HUES6 (cell line): ENCODE measurements at regions not wholly inside any gene's neighbourhood (a gene's known extent, or its start where the extent isn't known, plus 50 kb on each side); places are given as distances from the start of the nearest gene placed in this dataset.

ENCODE experiments used
- H3K27ac ChIP-seq: 2 replicates; pipeline ENCODE4 v1.7.0; 2013; ENCODE audit warnings: low read depth, mild to moderate bottlenecking, low read length, inconsistent platforms
- H3K27me3 ChIP-seq: 2 replicates; pipeline ENCODE4 v1.6.1; 2013; ENCODE audit warnings: low read length; ENCODE audit not compliant: control insufficient read depth, insufficient read depth
- H3K36me3 ChIP-seq: 2 replicates; pipeline ENCODE4 v1.6.1; 2013; ENCODE audit warnings: low read length; ENCODE audit not compliant: control insufficient read depth, insufficient read depth
- H3K4me1 ChIP-seq: 2 replicates; pipeline ENCODE4 v1.6.1; 2013; ENCODE audit warnings: low read length; ENCODE audit not compliant: control insufficient read depth, insufficient read depth
- H3K4me3 ChIP-seq: 2 replicates; pipeline ENCODE4 v1.5.1; 2013; ENCODE audit warnings: low read depth, low read length
- H3K9ac ChIP-seq: one replicate; pipeline ENCODE4 v1.6.1; 2013; ENCODE audit warnings: mild to moderate bottlenecking, low read length
- H3K9me3 ChIP-seq: 2 replicates; pipeline ENCODE4 v1.6.1; 2013; ENCODE audit warnings: low read depth, low read length; ENCODE audit not compliant: control insufficient read depth, insufficient read depth

DNA sequence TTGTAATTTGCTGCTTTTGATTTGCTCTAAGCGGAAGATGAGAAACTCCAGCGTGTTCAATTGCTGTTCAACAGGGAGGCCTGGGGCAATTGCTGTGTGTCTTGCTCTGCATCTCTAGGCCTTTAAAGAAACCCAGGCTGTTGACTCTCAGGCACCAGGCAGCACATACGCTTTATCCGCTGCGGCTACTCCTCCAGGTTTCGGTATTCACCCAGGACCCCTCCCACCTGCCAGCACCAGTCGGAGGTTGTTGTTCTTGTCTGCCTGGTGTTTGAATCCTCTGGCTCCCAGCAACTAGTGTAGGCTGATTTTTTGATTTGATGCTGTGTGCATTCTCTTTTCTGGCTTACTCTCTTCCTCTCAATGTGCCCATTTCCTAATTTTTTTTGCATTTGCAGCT is 383.1 kb downstream of the TSN start:
- H3K9me3 ChIP-seq: no peaks in the 10 kb centered on the region
- no peaks in the 10 kb centered on the region for H3K27me3 ChIP-seq
- no peak overlapping the region for H3K9ac ChIP-seq
- H3K4me1 ChIP-seq: peaks cover 10% of the 10 kb centered on the region; the same call in 1 of the 2 replicates
- no peak overlapping the region for H3K27ac ChIP-seq
- no peaks in the 10 kb centered on the region for H3K36me3 ChIP-seq
- H3K4me3 ChIP-seq: no peak overlapping the region

DNA sequence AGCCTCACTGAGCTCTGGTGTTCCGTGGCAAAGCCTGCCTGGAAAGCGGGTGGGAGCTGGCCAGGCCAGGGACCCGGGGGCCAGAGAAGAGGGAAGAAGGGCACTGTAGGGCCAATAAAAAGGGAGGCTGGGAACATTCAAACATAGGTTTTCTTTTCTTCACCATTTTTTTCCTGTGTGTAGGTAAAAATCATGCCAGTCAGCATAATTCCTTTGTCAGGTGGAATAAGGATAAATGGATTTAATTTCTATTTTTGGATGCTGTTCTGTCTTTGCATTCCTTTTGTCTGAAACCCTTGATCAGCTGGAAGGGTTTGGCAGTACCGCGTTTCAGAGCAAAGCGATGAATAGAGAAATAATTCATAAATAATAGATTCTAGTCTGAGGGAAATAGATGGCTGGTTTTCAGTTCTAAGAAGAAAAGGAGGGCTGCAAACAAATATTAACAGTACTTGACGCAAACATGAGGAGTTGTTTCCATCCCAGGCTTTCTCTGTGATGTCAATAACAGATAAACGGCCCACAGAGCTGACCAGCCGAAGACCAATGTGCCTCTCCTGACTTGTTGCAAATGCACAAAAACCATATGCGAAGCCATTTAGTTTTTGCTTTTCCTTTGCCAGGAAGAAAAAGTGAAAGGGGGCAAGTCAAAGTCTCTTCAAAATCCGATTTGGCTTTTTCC is 384.4 kb downstream of the TSN start:
- H3K27me3 ChIP-seq: no peaks in the 10 kb centered on the region
- H3K9me3 ChIP-seq: no peaks in the 10 kb centered on the region
- H3K36me3 ChIP-seq: no peaks in the 10 kb centered on the region
- peaks cover 10% of the 10 kb centered on the region; the same call in 1 of the 2 replicates for H3K4me1 ChIP-seq
- H3K4me3 ChIP-seq: no peak overlapping the region
- H3K27ac ChIP-seq: no peak overlapping the region
- H3K9ac ChIP-seq: no peak overlapping the region

DNA sequence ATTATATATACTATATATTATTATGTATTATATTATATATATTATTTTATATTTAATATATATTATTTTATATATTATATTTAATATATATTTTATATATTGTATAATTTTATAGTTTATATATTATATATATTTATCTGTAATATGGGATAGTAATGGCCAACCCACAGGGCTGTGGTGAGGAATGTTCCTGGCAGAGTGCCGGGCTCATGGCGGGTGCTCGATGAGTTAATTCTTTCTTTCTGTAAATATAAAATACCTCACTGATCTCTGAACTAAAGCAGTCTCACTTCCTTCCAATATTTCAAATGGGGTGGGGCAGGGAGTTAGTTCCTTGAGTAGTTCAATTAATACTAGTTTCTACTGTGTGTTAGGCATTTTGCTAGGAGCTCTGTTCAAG is 389.4 kb downstream of the TSN start:
- Histone ChIP-seq H3K9ac (no peak overlapping the region), H3K27me3 (no peaks in the 10 kb centered on the region), H3K4me1 (no peaks in the 10 kb centered on the region), H3K4me3 (no peak overlapping the region), H3K27ac (no peak overlapping the region), H3K36me3 (no peaks in the 10 kb centered on the region), H3K9me3 (no peaks in the 10 kb centered on the region)

DNA sequence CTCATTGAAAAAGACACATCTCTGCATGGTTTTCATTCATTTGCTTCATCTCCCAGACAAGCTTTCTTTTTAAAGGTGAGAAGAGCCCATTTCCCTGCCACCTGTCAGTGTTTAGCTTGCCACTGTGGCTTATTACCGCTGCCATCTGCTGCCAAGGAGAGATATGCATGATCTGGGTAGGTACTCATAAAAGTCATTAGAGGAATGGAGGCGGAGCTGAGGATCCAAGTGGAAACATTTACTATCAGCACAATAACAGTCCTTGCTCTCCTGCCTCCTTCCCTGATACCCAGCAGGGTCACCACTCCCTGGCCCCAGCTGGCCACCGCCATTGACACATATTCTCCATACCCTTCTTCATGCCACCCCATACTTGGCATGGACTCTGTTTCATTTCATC is 390.4 kb downstream of the TSN start:
- Histone ChIP-seq H3K27ac (no peak overlapping the region), H3K9me3 (no peaks in the 10 kb centered on the region), H3K4me3 (no peak overlapping the region), H3K9ac (no peak overlapping the region), H3K27me3 (no peaks in the 10 kb centered on the region), H3K4me1 (no peaks in the 10 kb centered on the region), H3K36me3 (no peaks in the 10 kb centered on the region)

DNA sequence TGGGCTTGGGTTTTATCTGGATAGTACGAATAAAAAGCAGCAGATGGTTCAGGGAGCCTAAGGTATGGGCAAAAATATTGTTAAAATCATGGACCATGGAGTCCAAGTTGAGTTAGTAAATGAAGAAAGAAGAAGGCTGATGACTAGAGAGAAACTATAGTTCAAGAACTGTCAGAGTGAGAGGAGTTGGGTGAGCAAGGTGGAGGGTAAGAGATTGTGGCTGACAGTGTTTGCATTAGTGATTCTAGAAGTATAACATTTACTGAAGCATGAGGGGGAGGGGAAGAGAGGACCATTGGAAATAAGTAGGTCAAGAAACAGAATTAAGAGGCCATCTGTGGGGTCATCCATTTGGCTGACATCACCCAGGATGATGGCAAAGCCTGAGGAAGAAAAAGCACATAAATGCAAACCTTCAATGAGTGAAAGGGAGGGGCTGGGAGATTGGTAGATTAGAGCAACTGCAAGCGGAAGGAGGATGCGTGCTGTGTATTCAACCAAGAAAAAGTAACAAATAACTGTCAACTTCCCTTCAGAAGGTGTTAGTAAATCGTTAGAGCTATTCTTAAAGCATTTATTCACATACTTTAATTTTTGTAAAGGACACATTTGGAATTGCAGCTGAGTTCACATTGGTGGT is 392.8 kb downstream of the TSN start:
- Histone ChIP-seq H3K4me1 (no peaks in the 10 kb centered on the region), H3K9ac (no peak overlapping the region), H3K27me3 (no peaks in the 10 kb centered on the region)

DNA sequence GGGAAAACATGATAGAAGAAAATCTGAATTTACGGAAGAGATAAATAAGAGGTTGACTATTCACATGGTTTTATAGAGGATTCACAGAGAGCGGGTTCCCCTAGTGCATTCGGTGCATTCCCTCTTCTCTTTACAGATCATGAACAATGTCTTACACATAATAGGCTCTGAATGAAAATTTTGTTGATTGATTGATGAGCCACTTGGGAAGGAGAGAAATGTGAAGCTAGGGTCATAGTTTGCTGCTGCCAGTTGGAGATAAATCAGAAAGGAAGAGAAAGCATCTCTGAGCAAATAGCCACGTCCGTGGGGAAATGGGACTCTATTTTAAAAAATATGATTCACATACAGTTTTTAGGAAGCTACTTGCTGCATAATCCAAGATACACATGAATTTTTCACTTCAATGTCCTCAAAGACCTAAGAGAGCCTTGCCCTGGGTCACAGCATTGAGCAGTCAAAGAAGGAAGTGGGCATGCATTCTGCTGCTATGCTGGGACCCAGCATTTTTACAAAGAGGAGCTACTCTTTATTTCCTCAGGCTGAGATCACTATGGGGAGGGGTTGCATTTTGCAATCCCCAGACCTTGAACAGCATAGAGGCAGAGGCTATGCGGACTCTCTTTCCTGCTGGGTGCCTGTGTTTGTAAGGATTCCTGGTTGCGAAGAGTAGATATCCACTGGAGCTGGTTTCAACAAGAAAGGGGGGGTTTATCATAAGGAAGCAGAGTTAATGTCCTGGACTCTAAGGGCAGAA is 395.3 kb downstream of the TSN start:
- no peaks in the 10 kb centered on the region for H3K27me3 ChIP-seq
- H3K9ac ChIP-seq: no peak overlapping the region
- H3K27ac ChIP-seq: no peak overlapping the region
- no peaks in the 10 kb centered on the region for H3K36me3 ChIP-seq
- no peaks in the 10 kb centered on the region for H3K9me3 ChIP-seq
- no peak overlapping the region for H3K4me3 ChIP-seq
- peaks cover 1% of the 10 kb centered on the region; the same call in 1 of the 2 replicates for H3K4me1 ChIP-seq

More for the DNA sequence above, 392.8 kb downstream of the TSN start:
- Histone ChIP-seq H3K27ac (no peak overlapping the region), H3K9me3 (no peaks in the 10 kb centered on the region), H3K4me3 (no peak overlapping the region), H3K36me3 (no peaks in the 10 kb centered on the region)

DNA sequence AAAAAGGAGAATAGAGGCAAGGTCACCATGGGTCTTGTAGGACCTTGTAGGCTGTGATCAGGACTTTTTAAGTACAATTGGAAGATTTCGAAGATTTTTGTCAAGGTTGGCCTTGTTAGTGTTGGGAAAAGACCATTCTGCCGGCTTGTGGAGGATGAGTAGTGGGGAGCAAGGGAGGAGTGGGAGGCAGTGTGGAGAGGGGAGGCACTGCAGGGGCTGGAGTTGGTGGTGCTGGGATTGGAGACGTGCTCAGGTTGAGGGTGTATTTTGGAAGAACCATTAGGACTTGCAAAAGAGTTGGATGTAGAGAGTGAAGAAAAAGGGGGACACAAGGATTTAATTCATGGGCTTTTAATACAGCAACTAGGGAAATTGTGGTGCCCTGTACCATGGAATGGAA is 397.1 kb downstream of the TSN start:
- Histone ChIP-seq H3K4me1 (peaks cover 5% of the 10 kb centered on the region; the same call in 1 of the 2 replicates), H3K36me3 (no peaks in the 10 kb centered on the region), H3K27ac (no peak overlapping the region), H3K27me3 (no peaks in the 10 kb centered on the region), H3K9ac (no peak overlapping the region), H3K9me3 (no peaks in the 10 kb centered on the region), H3K4me3 (no peak overlapping the region)

DNA sequence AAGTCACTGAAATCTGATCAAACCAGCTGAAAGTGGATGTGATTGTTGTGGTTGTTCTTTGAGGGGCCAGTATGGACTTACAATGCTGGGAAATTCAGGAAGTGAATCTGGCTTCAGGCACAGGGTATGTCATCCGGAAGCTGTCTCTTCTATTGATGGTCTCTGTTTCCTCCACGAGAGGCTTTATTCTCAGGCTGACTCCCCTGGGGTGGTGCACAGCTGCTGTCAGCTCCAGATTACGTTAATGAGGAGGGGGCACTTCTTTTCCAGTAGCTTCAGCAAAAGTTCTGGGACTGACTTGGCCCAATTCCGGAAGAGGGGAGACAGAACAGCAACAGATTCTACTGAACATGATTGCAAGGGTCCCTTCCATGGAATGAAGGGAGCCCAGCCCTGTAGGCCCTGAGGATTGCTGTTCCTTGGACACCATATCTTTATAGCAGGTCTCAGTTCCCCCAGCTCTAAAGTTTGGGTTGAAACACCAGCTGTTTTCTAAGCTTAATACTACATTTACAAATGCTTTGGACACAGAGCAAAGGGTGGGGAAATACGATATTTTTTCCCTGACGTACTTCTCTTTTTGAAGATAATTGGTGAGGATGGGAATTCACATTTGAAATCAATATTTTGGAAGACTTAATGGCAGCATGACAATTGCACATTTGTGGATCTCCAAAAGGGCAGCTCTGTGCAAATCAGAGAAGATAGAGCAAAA is 400.9 kb downstream of the TSN start:
- Histone ChIP-seq H3K9ac (no peak overlapping the region), H3K4me3 (no peak overlapping the region), H3K4me1 (peaks cover 5% of the 10 kb centered on the region; the same call in 1 of the 2 replicates), H3K9me3 (no peaks in the 10 kb centered on the region), H3K27me3 (no peaks in the 10 kb centered on the region), H3K36me3 (no peaks in the 10 kb centered on the region), H3K27ac (no peak overlapping the region)

DNA sequence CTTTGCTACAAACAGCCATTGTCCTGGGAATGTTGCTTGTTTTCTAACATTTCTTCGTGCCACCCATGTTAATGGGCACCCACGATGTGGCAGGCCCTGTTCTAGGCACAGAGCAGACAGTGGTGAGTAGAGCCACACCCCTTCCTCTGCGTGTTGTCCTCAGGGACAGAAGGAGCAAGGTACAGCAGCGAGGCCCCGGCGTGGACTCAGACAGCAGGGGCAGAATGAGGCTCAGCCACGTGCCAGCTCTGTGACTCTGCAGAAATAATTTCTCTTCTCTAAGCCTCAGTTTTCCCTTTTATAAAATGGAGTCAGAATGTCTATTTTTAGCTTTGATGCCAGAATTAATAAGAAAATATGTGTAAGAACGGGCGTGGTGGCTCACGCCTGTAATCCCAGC is 401.7 kb downstream of the TSN start:
- Histone ChIP-seq H3K36me3 (no peaks in the 10 kb centered on the region), H3K27me3 (no peaks in the 10 kb centered on the region), H3K4me1 (peaks cover 5% of the 10 kb centered on the region; the same call in 1 of the 2 replicates), H3K9ac (no peak overlapping the region), H3K4me3 (no peak overlapping the region), H3K27ac (no peak overlapping the region), H3K9me3 (no peaks in the 10 kb centered on the region)

DNA sequence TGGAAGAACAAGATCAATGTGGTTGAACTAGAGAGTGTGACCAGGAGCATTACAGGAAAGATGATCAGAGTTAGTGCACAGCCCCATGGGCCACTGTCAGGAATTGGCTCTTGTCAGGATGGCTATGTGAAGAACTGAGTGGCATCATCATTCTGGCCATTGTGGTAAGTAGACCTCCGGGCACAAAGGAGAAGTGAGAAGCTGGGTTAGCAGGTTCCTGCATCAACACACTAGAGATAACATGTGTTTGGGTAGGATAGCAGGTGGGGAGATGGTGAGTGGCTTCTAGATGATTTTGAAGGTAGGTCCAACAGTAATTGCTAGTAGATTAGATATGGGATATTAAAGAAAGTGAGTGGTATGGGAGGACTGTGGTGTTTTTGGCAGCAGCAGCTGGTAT is 408.2 kb downstream of the TSN start:
- Histone ChIP-seq H3K9ac (no peak overlapping the region), H3K4me1 (no peaks in the 10 kb centered on the region), H3K27me3 (no peaks in the 10 kb centered on the region), H3K9me3 (no peaks in the 10 kb centered on the region), H3K36me3 (no peaks in the 10 kb centered on the region), H3K27ac (no peak overlapping the region), H3K4me3 (no peak overlapping the region)
